DOHH2 (cell line): ENCODE measurements at regions not wholly inside any gene's neighbourhood (a gene's known extent, or its start where the extent isn't known, plus 50 kb on each side); places are given as distances from the start of the nearest gene placed in this dataset.

ENCODE experiments used
- EZH2phosphoT487 ChIP-seq: fragments of 200-600 bp; sonication (generic); IDR thresholded peaks from 2 replicates; pipeline ENCODE4 v1.6.1; 2017; ENCODE audit warnings: borderline replicate concordance, mild to moderate bottlenecking, antibody characterized with exemption, low read length, moderate library complexity, mixed read lengths
- TF ChIP-seq, protein P1 (sequence below): fragments of 200-600 bp; sonication (generic); IDR thresholded peaks from one replicate; pipeline ENCODE4 v1.5.1; 2014; ENCODE audit warnings: antibody characterized with exemption, mild to moderate bottlenecking, low read depth, low read length; ENCODE audit not compliant: poor library complexity, severe bottlenecking

GRCh38 chr3:110544730-110545129, 526.9 kb upstream of the NECTIN3 start:
- TF ChIP-seq, protein P1, sequence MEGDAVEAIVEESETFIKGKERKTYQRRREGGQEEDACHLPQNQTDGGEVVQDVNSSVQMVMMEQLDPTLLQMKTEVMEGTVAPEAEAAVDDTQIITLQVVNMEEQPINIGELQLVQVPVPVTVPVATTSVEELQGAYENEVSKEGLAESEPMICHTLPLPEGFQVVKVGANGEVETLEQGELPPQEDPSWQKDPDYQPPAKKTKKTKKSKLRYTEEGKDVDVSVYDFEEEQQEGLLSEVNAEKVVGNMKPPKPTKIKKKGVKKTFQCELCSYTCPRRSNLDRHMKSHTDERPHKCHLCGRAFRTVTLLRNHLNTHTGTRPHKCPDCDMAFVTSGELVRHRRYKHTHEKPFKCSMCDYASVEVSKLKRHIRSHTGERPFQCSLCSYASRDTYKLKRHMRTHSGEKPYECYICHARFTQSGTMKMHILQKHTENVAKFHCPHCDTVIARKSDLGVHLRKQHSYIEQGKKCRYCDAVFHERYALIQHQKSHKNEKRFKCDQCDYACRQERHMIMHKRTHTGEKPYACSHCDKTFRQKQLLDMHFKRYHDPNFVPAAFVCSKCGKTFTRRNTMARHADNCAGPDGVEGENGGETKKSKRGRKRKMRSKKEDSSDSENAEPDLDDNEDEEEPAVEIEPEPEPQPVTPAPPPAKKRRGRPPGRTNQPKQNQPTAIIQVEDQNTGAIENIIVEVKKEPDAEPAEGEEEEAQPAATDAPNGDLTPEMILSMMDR = no peak
- TF ChIP-seq EZH2phosphoT487 = no peak
